Fibroblast of mammary gland (primary cell): ENCODE measurements at regions not wholly inside any gene's neighbourhood (a gene's known extent, or its start where the extent isn't known, plus 50 kb on each side); places are given as distances from the start of the nearest gene placed in this dataset.

Experiments used
- DNase-seq: peaks from one replicate; pipeline ENCODE4 v3.0.0-alpha.2; 2010; ENCODE audit warnings: low read depth
- H3K4me3 ChIP-seq: 2 replicates; pipeline ENCODE4 v1.5.1; 2011; ENCODE audit warnings: low read depth, mild to moderate bottlenecking, low read length, moderate library complexity; ENCODE audit not compliant: control insufficient read depth
- CTCF ChIP-seq: conservative IDR thresholded peaks from 2 replicates; pipeline ENCODE4 v1.5.1; 2011; ENCODE audit warnings: low read depth, low read length, inconsistent platforms; ENCODE audit not compliant: control insufficient read depth, insufficient read depth

- no peak for TF ChIP-seq CTCF
- no peak overlapping the region for H3K4me3 ChIP-seq
- DNase-seq: no peak
Observed at GRCh38 chr11:70633610-70634009, 235.3 kb downstream of the CTTN start.

- no peak for DNase-seq
- no peak for TF ChIP-seq CTCF
- H3K4me3 ChIP-seq: no peak overlapping the region
Observed at GRCh38 chr11:70636659-70637058, 238.3 kb downstream of the CTTN start.

- no peak overlapping the region for H3K4me3 ChIP-seq
- no peak for TF ChIP-seq CTCF
- no peak for DNase-seq
Observed at GRCh38 chr11:70637186-70637800, 239.0 kb downstream of the CTTN start.

- no peak for TF ChIP-seq CTCF
- H3K4me3 ChIP-seq: no peak overlapping the region
- DNase-seq: no peak
Observed at GRCh38 chr11:70637949-70638583, 239.7 kb downstream of the CTTN start.

- no peak for TF ChIP-seq CTCF
- H3K4me3 ChIP-seq: no peak overlapping the region
Observed at GRCh38 chr11:70640408-70640807, 242.1 kb downstream of the CTTN start.

GRCh38 chr11:70641369-70641768 is 243.0 kb downstream of the CTTN start:
- no peak for DNase-seq
- no peak for TF ChIP-seq CTCF
- no peak overlapping the region for H3K4me3 ChIP-seq

More at GRCh38 chr11:70640408-70640807, 242.1 kb downstream of the CTTN start:
- DNase-seq: no peak

GRCh38 chr11:70642266-70642665 is 243.9 kb downstream of the CTTN start:
- DNase-seq: no peak
- H3K4me3 ChIP-seq: no peak overlapping the region
- TF ChIP-seq CTCF: no peak
